ENCODE measurements at regions not wholly inside any gene's neighbourhood (a gene's known extent, or its start where the extent isn't known, plus 50 kb on each side); places are given as distances from the start of the nearest gene placed in this dataset.

DNA sequence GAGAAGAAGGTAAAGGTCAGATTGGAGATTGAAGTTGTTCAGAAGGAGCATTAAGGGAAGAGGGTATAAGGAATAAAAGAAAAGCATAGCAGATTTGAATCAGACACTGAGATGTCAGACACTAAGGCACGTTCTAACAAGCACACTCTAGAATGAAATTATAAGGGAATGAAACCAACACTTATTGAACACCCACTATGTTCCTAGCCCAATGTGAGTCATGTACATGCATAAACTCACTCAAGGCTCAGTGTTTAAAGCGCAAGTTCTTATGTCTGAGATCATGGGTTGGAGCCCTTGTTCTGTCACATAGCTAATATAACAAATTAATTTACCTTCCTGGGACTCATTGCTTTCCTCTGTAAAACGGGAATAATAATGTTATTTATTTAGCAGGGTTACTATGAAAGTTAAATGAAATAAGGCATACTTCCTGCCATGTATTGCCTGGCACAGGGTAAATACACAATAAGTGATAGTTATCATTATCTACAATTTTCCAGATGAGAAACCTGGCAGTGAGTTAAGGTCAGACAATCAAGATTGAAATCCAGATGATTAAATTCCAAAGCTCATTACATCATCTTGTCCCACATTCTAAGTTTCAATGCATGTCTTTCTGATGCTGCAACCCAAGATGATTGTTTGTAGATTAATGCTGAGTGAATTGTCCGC lies 68.3 kb upstream of the DACH1 start:
- TF ChIP-seq CEBPB (IDR thresholded peaks at IDR 0.05) (no peak), EP300 (IDR thresholded peaks at IDR 0.05; ENCODE audit: borderline replicate concordance) (no peak), RAD21 (IDR thresholded peaks at IDR 0.05; ENCODE audit: low read depth) (no peak)
